ENCODE measurements at regions not wholly inside any gene's neighbourhood (a gene's known extent, or its start where the extent isn't known, plus 50 kb on each side); places are given as distances from the start of the nearest gene placed in this dataset.

DNA sequence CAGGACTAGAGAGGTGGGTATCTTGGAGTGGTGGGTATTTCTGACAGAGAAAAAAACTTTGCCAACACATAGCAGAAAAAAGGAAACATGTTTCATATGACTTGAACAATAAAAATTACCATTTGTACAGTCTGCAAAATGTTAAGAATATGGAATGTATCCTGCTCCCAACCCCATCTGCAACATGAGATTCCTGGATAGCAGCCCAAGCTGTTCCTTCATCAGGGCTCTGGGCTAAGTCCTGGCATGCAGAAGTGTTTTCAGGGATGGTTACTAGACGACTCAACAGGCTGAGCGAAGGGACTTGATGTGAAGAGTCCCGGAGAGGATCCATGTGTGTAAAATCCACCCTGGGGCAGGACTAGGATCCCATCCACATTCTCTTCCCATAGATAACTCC, 121.0 kb upstream of the IRX3 start:
- Histone ChIP-seq H3K4me2 (ENCODE audit: low read length) (no peak overlapping the region), H3K9ac (no peak overlapping the region)
- TF ChIP-seq, protein P1, sequence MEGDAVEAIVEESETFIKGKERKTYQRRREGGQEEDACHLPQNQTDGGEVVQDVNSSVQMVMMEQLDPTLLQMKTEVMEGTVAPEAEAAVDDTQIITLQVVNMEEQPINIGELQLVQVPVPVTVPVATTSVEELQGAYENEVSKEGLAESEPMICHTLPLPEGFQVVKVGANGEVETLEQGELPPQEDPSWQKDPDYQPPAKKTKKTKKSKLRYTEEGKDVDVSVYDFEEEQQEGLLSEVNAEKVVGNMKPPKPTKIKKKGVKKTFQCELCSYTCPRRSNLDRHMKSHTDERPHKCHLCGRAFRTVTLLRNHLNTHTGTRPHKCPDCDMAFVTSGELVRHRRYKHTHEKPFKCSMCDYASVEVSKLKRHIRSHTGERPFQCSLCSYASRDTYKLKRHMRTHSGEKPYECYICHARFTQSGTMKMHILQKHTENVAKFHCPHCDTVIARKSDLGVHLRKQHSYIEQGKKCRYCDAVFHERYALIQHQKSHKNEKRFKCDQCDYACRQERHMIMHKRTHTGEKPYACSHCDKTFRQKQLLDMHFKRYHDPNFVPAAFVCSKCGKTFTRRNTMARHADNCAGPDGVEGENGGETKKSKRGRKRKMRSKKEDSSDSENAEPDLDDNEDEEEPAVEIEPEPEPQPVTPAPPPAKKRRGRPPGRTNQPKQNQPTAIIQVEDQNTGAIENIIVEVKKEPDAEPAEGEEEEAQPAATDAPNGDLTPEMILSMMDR (IDR thresholded peaks at IDR 0.05): no peak

GRCh38 chr16:54405478-54405877, 118.9 kb upstream of the IRX3 start:
- TF ChIP-seq, protein P1 (IDR thresholded peaks at IDR 0.05): no peak
- H3K36me3 ChIP-seq (ENCODE audit: control insufficient read depth, insufficient read depth, low read length): no peaks in the 10 kb centered on the region
- H3K4me2 ChIP-seq (ENCODE audit: low read length): no peak overlapping the region
- H3K4me3 ChIP-seq (ENCODE audit: low read depth, low read length): no peak overlapping the region
- H2AFZ ChIP-seq: no peak overlapping the region
- H3K27ac ChIP-seq: no peak overlapping the region
- no peaks in the 10 kb centered on the region for H3K27me3 ChIP-seq (ENCODE audit: control insufficient read depth, insufficient read depth, low read length)
- H3K79me2 ChIP-seq: no peaks in the 10 kb centered on the region
- no peaks in the 10 kb centered on the region for H3K9me3 ChIP-seq (ENCODE audit: control insufficient read depth, low read length)
- no peaks in the 10 kb centered on the region for H3K4me1 ChIP-seq
- no peak overlapping the region for H3K9ac ChIP-seq

More for the DNA sequence above, 121.0 kb upstream of the IRX3 start:
- no peaks in the 10 kb centered on the region for H3K36me3 ChIP-seq (ENCODE audit: control insufficient read depth, insufficient read depth, low read length)
- H3K4me3 ChIP-seq (ENCODE audit: low read depth, low read length): no peak overlapping the region
- no peaks in the 10 kb centered on the region for H3K79me2 ChIP-seq
- peaks cover 3% of the 10 kb centered on the region for H3K4me1 ChIP-seq
- H3K9me3 ChIP-seq (ENCODE audit: control insufficient read depth, low read length): no peaks in the 10 kb centered on the region
- H2AFZ ChIP-seq: no peak overlapping the region
- no peak overlapping the region for H3K27ac ChIP-seq
- no peaks in the 10 kb centered on the region for H3K27me3 ChIP-seq (ENCODE audit: control insufficient read depth, insufficient read depth, low read length)

GRCh38 chr16:54403580-54403979, 117.0 kb upstream of the IRX3 start:
- H3K4me1 ChIP-seq: no peaks in the 10 kb centered on the region
- no peaks in the 10 kb centered on the region for H3K9me3 ChIP-seq (ENCODE audit: control insufficient read depth, low read length)
- TF ChIP-seq, protein P1 (IDR thresholded peaks at IDR 0.05): no peak
- H3K27ac ChIP-seq: no peak overlapping the region
- H2AFZ ChIP-seq: no peak overlapping the region
- H3K27me3 ChIP-seq (ENCODE audit: control insufficient read depth, insufficient read depth, low read length): no peaks in the 10 kb centered on the region
- no peak overlapping the region for H3K9ac ChIP-seq
- H3K36me3 ChIP-seq (ENCODE audit: control insufficient read depth, insufficient read depth, low read length): no peaks in the 10 kb centered on the region
- H3K79me2 ChIP-seq: no peaks in the 10 kb centered on the region
- H3K4me2 ChIP-seq (ENCODE audit: low read length): no peak overlapping the region
- H3K4me3 ChIP-seq (ENCODE audit: low read depth, low read length): no peak overlapping the region

GRCh38 chr16:54402873-54403272, 116.3 kb upstream of the IRX3 start:
- no peak overlapping the region for H2AFZ ChIP-seq
- TF ChIP-seq, protein P1 (IDR thresholded peaks at IDR 0.05): no peak
- no peaks in the 10 kb centered on the region for H3K4me1 ChIP-seq
- no peak overlapping the region for H3K27ac ChIP-seq
- H3K79me2 ChIP-seq: no peaks in the 10 kb centered on the region
- no peak overlapping the region for H3K9ac ChIP-seq
- no peak overlapping the region for H3K4me2 ChIP-seq (ENCODE audit: low read length)
- no peaks in the 10 kb centered on the region for H3K27me3 ChIP-seq (ENCODE audit: control insufficient read depth, insufficient read depth, low read length)
- no peak overlapping the region for H3K4me3 ChIP-seq (ENCODE audit: low read depth, low read length)
- H3K36me3 ChIP-seq (ENCODE audit: control insufficient read depth, insufficient read depth, low read length): no peaks in the 10 kb centered on the region
- H3K9me3 ChIP-seq (ENCODE audit: control insufficient read depth, low read length): no peaks in the 10 kb centered on the region

DNA sequence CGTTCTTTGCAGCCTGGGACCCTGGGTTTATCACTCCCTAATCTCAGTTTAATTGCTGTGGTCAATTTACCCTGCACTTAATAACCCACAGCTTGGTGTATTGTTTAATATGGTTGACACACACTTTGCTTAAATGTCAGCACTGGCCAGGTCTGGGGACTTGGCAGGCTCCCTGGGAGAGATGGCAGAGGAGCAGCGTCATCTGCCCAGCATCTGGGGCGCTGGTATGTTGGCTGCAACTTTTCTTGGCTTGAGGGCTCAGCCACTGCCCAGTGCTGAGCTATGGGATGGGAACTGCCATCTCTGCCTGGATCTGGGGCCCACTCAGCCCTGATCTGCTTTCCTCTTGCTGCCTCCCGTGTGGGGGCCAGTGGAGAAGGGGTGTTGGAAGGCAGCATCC, 115.7 kb upstream of the IRX3 start:
- Histone ChIP-seq H2AFZ (no peak overlapping the region), H3K27me3 (ENCODE audit: control insufficient read depth, insufficient read depth, low read length) (no peaks in the 10 kb centered on the region), H3K27ac (no peak overlapping the region), H3K9ac (no peak overlapping the region), H3K4me1 (no peaks in the 10 kb centered on the region), H3K79me2 (no peaks in the 10 kb centered on the region), H3K36me3 (ENCODE audit: control insufficient read depth, insufficient read depth, low read length) (no peaks in the 10 kb centered on the region), H3K9me3 (ENCODE audit: control insufficient read depth, low read length) (no peaks in the 10 kb centered on the region), H3K4me2 (ENCODE audit: low read length) (no peak overlapping the region), H3K4me3 (ENCODE audit: low read depth, low read length) (no peak overlapping the region)
- TF ChIP-seq, protein P1 (IDR thresholded peaks at IDR 0.05): no peak
